Fibroblast of villous mesenchyme (primary cell): ENCODE measurements at regions not wholly inside any gene's neighbourhood (a gene's known extent, or its start where the extent isn't known, plus 50 kb on each side); places are given as distances from the start of the nearest gene placed in this dataset.

ENCODE experiments used
- DNase-seq: peaks from one replicate; pipeline ENCODE4 v3.0.0-alpha.2; 2010; ENCODE audit warnings: low read depth
- H3K4me3 ChIP-seq: 2 replicates; pipeline ENCODE4 v1.5.1; 2011; ENCODE audit warnings: low read depth, mild to moderate bottlenecking, low read length
- TF ChIP-seq, protein P1 (sequence below): IDR thresholded peaks from 2 replicates; pipeline ENCODE4 v1.5.1; 2012; ENCODE audit warnings: low read depth, mild to moderate bottlenecking, low read length; ENCODE audit not compliant: insufficient read depth

DNA sequence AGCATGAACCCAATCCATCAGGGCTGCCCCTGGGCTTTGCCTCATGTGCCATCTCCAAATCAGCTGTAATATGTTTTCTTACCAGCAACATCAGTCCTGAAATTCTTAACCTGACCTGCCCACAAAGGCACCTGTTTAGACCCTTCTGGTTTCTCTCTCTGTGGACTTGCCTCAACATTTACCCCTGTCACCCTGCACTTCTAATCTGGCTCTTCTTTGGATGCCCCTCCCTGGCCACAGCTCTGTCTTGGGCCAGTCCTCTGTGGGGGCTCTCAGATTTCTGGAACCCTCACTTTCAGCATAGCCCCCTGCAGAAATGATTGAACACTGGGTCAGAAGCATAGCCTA lies 168.7 kb upstream of the STAC start:
- TF ChIP-seq, protein P1, sequence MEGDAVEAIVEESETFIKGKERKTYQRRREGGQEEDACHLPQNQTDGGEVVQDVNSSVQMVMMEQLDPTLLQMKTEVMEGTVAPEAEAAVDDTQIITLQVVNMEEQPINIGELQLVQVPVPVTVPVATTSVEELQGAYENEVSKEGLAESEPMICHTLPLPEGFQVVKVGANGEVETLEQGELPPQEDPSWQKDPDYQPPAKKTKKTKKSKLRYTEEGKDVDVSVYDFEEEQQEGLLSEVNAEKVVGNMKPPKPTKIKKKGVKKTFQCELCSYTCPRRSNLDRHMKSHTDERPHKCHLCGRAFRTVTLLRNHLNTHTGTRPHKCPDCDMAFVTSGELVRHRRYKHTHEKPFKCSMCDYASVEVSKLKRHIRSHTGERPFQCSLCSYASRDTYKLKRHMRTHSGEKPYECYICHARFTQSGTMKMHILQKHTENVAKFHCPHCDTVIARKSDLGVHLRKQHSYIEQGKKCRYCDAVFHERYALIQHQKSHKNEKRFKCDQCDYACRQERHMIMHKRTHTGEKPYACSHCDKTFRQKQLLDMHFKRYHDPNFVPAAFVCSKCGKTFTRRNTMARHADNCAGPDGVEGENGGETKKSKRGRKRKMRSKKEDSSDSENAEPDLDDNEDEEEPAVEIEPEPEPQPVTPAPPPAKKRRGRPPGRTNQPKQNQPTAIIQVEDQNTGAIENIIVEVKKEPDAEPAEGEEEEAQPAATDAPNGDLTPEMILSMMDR = no peak
- H3K4me3 ChIP-seq = no peak overlapping the region
- no peak for DNase-seq

- DNase-seq = peak; percentile 27
- no peak overlapping the region for H3K4me3 ChIP-seq
- TF ChIP-seq, protein P1 = no peak
Observed at GRCh38 chr3:36212251-36212650, 168.1 kb upstream of the STAC start.

- no peak overlapping the region for H3K4me3 ChIP-seq
- DNase-seq = no peak
- TF ChIP-seq, protein P1 = no peak
Observed at GRCh38 chr3:36214460-36214859, 165.8 kb upstream of the STAC start.

- no peak for DNase-seq
- TF ChIP-seq, protein P1 = no peak
- no peak overlapping the region for H3K4me3 ChIP-seq
Observed at GRCh38 chr3:36215241-36215640, 165.1 kb upstream of the STAC start.

DNA sequence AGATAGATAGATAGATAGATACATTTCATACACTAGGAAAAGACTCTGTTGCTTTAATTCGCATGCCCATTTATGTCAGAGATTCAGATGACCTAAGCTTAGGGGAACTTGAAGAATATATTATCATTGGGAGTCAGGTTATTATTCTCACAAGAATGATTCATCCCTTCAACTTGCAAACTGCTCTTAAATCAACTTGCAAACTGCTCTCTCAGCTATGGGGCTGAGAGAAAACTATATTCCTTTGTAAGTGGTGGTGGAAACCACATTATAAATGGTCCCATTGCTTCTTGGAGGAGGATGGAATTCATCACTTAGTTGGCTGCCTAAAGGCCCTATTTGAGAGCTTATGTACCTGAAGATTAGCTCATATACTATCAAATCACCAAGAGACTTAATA lies 160.9 kb upstream of the STAC start:
- no peak overlapping the region for H3K4me3 ChIP-seq
- DNase-seq = peak; percentile 15
- TF ChIP-seq, protein P1 = no peak

DNA sequence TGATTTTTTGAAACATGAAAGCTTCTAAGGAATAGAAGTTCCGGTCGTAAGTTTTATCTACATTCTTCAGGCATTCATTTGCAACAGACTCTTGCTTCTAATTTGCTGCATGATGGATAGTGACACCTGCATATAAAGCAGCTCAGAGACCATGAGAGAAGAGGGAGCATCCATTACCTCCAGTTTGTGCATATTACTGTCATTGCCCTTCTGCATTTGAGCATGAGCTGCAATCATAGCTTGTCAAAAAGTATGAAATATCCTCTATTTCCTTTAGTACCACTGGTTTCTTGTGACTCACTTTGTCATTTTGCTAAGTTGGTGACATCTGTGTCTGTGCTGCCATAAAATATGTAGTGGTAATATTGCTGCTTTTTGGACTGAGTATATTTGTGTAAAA lies 160.1 kb upstream of the STAC start:
- TF ChIP-seq, protein P1 = no peak
- DNase-seq = no peak
- no peak overlapping the region for H3K4me3 ChIP-seq

DNA sequence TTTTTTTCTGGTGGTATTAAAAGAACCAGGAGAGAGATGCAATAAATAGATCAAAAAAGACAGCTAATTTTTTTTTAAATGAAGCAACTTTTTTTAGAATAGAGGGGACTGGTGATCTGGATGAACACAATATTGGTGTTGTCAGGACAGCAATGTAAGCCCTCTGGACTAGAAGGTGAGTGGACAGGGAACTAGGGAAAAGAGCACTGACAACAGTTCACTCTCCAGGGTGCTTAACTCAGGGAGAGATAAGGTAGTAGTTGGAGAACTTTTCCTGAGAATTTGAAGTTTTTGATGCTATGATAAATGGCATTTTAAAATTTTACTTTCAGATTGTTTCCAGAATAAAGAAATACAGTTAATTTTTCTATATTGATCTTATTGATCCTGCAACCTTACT lies 158.3 kb upstream of the STAC start:
- no peak for DNase-seq
- no peak overlapping the region for H3K4me3 ChIP-seq
- TF ChIP-seq, protein P1 = no peak
